Naive thymus-derived CD8-positive, alpha-beta T cell (primary cell): ENCODE measurements at regions not wholly inside any gene's neighbourhood (a gene's known extent, or its start where the extent isn't known, plus 50 kb on each side); places are given as distances from the start of the nearest gene placed in this dataset.

Source experiments
- ATAC-seq, 2 donors: fragments of 150-1000 bp; cut with Tn5 transposase in 1 of 2; sonication (Bioruptor Pico), chemical (Tn5 transposase) in 1 of 2; 1 replicate in 1 of 2; 2 replicates in 1 of 2; pipeline ENCODE4 v1.10.0; 2021; ENCODE audit warnings: mild to moderate bottlenecking in 2 of 2, moderate library complexity in 2 of 2
- POLR2A ChIA-PET: fragments of 350-600 bp; sonication (Branson Sonifier 250); formaldehyde crosslinking; loops from one replicate; lab custom pipeline; 2021; ENCODE audit warnings: antibody characterized with exemption; lab: Charles Lee
- DNase-seq, 10 donors: peaks; one replicate each; pipeline versions ENCODE4 v3.0.0 to v3.0.0-alpha.2; 2020 to 2022
- H3K27ac Mint-ChIP-seq, 10 donors: one replicate each; pipeline ENCODE4 v1.8.0; 2020 to 2022; ENCODE audit warnings: mild to moderate bottlenecking in 10 of 10, mixed read lengths in 10 of 10, moderate library complexity in 4 of 10, inconsistent platforms in 1 of 10
- H3K27me3 Mint-ChIP-seq, 5 donors: one replicate each; pipeline ENCODE4 v1.8.0; 2021 to 2022; ENCODE audit warnings: mixed read lengths in 5 of 5
- H3K36me3 Mint-ChIP-seq, 3 donors: one replicate each; pipeline ENCODE4 v1.8.0; 2020 to 2022; ENCODE audit warnings: mixed read lengths in 3 of 3, mild to moderate bottlenecking in 2 of 3, inconsistent platforms in 1 of 3
- H3K4me1 Mint-ChIP-seq, 4 donors: one replicate each; pipeline ENCODE4 v1.8.0; 2021 to 2022; ENCODE audit warnings: mixed read lengths in 4 of 4
- H3K4me3 Mint-ChIP-seq, 10 donors: one replicate each; pipeline ENCODE4 v1.8.0; 2020 to 2022; ENCODE audit warnings: mild to moderate bottlenecking in 10 of 10, mixed read lengths in 10 of 10, moderate library complexity in 6 of 10, inconsistent platforms in 1 of 10
- H3K9me3 Mint-ChIP-seq, 9 donors: one replicate each; pipeline ENCODE4 v1.8.0; 2020 to 2022; ENCODE audit warnings: mixed read lengths in 9 of 9, mild to moderate bottlenecking in 3 of 9, inconsistent platforms in 1 of 9, moderate library complexity in 1 of 9

GRCh38 chr14:103260629-103261124 lies 73.4 kb upstream of the EIF5 start:
- Mint-ChIP-seq H3K4me1 (peaks cover 0 to 12% (median 8%) of the 10 kb centered on the region in 4 donors), H3K4me3 (peak overlapping the region; percentile 15 to 77 (median 58)), H3K36me3 (no peaks in the 10 kb centered on the region), H3K27me3 (peaks cover 7 to 45% (median 17%) of the 10 kb centered on the region in 5 donors), H3K27ac (peak overlapping the region in 3 of 10 donors; percentile 60 to 78 (median 72)), H3K9me3 (no peaks in the 10 kb centered on the region)
- DNase-seq (no peak), ATAC-seq (no peak)
- POLR2A ChIA-PET, result no interaction called here

GRCh38 chr14:103267226-103267910 lies 66.7 kb upstream of the EIF5 start:
- DNase-seq (no peak), ATAC-seq (no peak)
- Mint-ChIP-seq H3K36me3 (no peaks in the 10 kb centered on the region), H3K27me3 (peaks cover 17 to 80% (median 51%) of the 10 kb centered on the region in 5 donors), H3K27ac (no peak overlapping the region), H3K4me3 (no peak overlapping the region), H3K4me1 (peaks cover 0 to under 1% (median 0%) of the 10 kb centered on the region in 4 donors), H3K9me3 (no peaks in the 10 kb centered on the region)
- POLR2A ChIA-PET, result no interaction called here

GRCh38 chr14:103271189-103271588 lies 62.8 kb upstream of the EIF5 start:
- peaks cover 21 to 82% (median 46%) of the 10 kb centered on the region in 5 donors for H3K27me3 Mint-ChIP-seq
- H3K4me1 Mint-ChIP-seq, result peaks cover 0 to 3% (median 0%) of the 10 kb centered on the region in 4 donors
- DNase-seq (no peak), ATAC-seq (no peak)
- H3K27ac Mint-ChIP-seq, result no peak overlapping the region
- H3K36me3 Mint-ChIP-seq, result peaks cover 0 to 5% (median 0%) of the 10 kb centered on the region in 3 donors
- no peak overlapping the region for H3K4me3 Mint-ChIP-seq
- POLR2A ChIA-PET, result no interaction called here
- H3K9me3 Mint-ChIP-seq, result peaks cover 0 to 9% (median 2%) of the 10 kb centered on the region in 9 donors

- H3K4me1 Mint-ChIP-seq, result peaks cover 0 to 5% (median 2%) of the 10 kb centered on the region in 4 donors
- DNase-seq, result no peak
- H3K36me3 Mint-ChIP-seq, result peaks cover 0 to 5% (median 0%) of the 10 kb centered on the region in 3 donors
- H3K27me3 Mint-ChIP-seq, result peaks cover 25 to 74% (median 45%) of the 10 kb centered on the region in 5 donors
- no peak overlapping the region for H3K27ac Mint-ChIP-seq
- H3K4me3 Mint-ChIP-seq, result no peak overlapping the region
- H3K9me3 Mint-ChIP-seq, result peaks cover 0 to 9% (median 2%) of the 10 kb centered on the region in 9 donors
- ATAC-seq, result no peak
- POLR2A ChIA-PET, result interaction anchor here (0.5 to 0.7 kb wide), 2 partner anchors 26 to 680 kb away, joined by 3 to 4 read pairs; no protein-coding TSS in a partner anchor
Measured at GRCh38 chr14:103273145-103273744, 60.8 kb upstream of the EIF5 start.

GRCh38 chr14:103273745-103274615 lies 60.1 kb upstream of the EIF5 start:
- Mint-ChIP-seq H3K9me3 (peaks cover 0 to 9% (median 2%) of the 10 kb centered on the region in 9 donors), H3K27me3 (peaks cover 24 to 75% (median 46%) of the 10 kb centered on the region in 5 donors), H3K27ac (no peak overlapping the region), H3K4me1 (peaks cover 0 to 6% (median 2%) of the 10 kb centered on the region in 4 donors), H3K36me3 (peaks cover 0 to 5% (median 0%) of the 10 kb centered on the region in 3 donors), H3K4me3 (no peak overlapping the region)
- DNase-seq, result no peak
- ATAC-seq, result no peak
- POLR2A ChIA-PET, result interaction anchor here (0.5 to 0.7 kb wide), 2 partner anchors 26 to 679 kb away, joined by 3 to 4 read pairs; no protein-coding TSS in a partner anchor

- peaks cover 0 to 12% (median 4%) of the 10 kb centered on the region in 4 donors for H3K4me1 Mint-ChIP-seq
- no peak overlapping the region for H3K27ac Mint-ChIP-seq
- peaks cover 0 to 9% (median 2%) of the 10 kb centered on the region in 9 donors for H3K9me3 Mint-ChIP-seq
- H3K4me3 Mint-ChIP-seq, result no peak overlapping the region
- DNase-seq (no peak), ATAC-seq (no peak)
- H3K36me3 Mint-ChIP-seq, result peaks cover 0 to 5% (median 0%) of the 10 kb centered on the region in 3 donors
- POLR2A ChIA-PET, result no interaction called here
- peaks cover 23 to 74% (median 44%) of the 10 kb centered on the region in 5 donors for H3K27me3 Mint-ChIP-seq
Measured at GRCh38 chr14:103275000-103275399, 59.0 kb upstream of the EIF5 start.

GRCh38 chr14:103277931-103278330 lies 56.1 kb upstream of the EIF5 start:
- ATAC-seq (no peak), DNase-seq (no peak)
- Mint-ChIP-seq H3K36me3 (peaks cover 0 to 5% (median 0%) of the 10 kb centered on the region in 3 donors), H3K4me1 (peaks cover 0 to 18% (median 4%) of the 10 kb centered on the region in 4 donors), H3K4me3 (peak overlapping the region in 5 of 10 donors; percentile 7 to 58 (median 26)), H3K9me3 (peaks cover 0 to 9% (median 2%) of the 10 kb centered on the region in 9 donors), H3K27me3 (peaks cover 30 to 75% (median 53%) of the 10 kb centered on the region in 5 donors), H3K27ac (no peak overlapping the region)
- POLR2A ChIA-PET, result no interaction called here

GRCh38 chr14:103279142-103280025 lies 54.7 kb upstream of the EIF5 start:
- POLR2A ChIA-PET, result no interaction called here
- Mint-ChIP-seq H3K4me3 (peak overlapping the region in 8 of 10 donors; percentile 44 to 77 (median 66)), H3K36me3 (peaks cover 0 to 5% (median 0%) of the 10 kb centered on the region in 3 donors), H3K27me3 (peaks cover 38 to 78% (median 63%) of the 10 kb centered on the region in 5 donors), H3K27ac (no peak overlapping the region), H3K4me1 (peaks cover 0 to 18% (median 4%) of the 10 kb centered on the region in 4 donors), H3K9me3 (peaks cover 0 to 9% (median 2%) of the 10 kb centered on the region in 9 donors)
- ATAC-seq, result peak; percentile 32 to 50
- peak in 1 of 10 donors; percentile 4 for DNase-seq

GRCh38 chr14:103280278-103280928 lies 53.6 kb upstream of the EIF5 start:
- Mint-ChIP-seq H3K9me3 (peaks cover 0 to 1% (median 0%) of the 10 kb centered on the region in 9 donors), H3K27me3 (peaks cover 43 to 78% (median 66%) of the 10 kb centered on the region in 5 donors), H3K4me1 (peaks cover 0 to 18% (median 4%) of the 10 kb centered on the region in 4 donors), H3K36me3 (no peaks in the 10 kb centered on the region), H3K27ac (no peak overlapping the region), H3K4me3 (peak overlapping the region in 9 of 10 donors; percentile 18 to 77 (median 45))
- DNase-seq (no peak), ATAC-seq (no peak)
- POLR2A ChIA-PET, result no interaction called here

GRCh38 chr14:103281496-103282231 lies 52.4 kb upstream of the EIF5 start:
- POLR2A ChIA-PET, result no interaction called here
- no peaks in the 10 kb centered on the region for H3K36me3 Mint-ChIP-seq
- peak overlapping the region in 1 of 10 donors; percentile 59 for H3K27ac Mint-ChIP-seq
- no peaks in the 10 kb centered on the region for H3K9me3 Mint-ChIP-seq
- peaks cover 0 to 18% (median 4%) of the 10 kb centered on the region in 4 donors for H3K4me1 Mint-ChIP-seq
- DNase-seq, result no peak
- H3K27me3 Mint-ChIP-seq, result peaks cover 43 to 79% (median 73%) of the 10 kb centered on the region in 5 donors
- no peak for ATAC-seq
- H3K4me3 Mint-ChIP-seq, result no peak overlapping the region
